Mesothelial cell of epicardium (in vitro differentiated cells): ENCODE measurements at regions not wholly inside any gene's neighbourhood (a gene's known extent, or its start where the extent isn't known, plus 50 kb on each side); places are given as distances from the start of the nearest gene placed in this dataset.

Experiments
- DNase-seq, 2 experiments: peaks; one replicate each; pipeline ENCODE4 v3.0.0; 2021; ENCODE audit warnings: low spot score in 2 of 2; ENCODE audit not compliant: unreplicated experiment in 2 of 2
- H3K27ac Mint-ChIP-seq: 2 replicates; pipeline ENCODE4 v1.8.0; 2021; ENCODE audit warnings: mixed read lengths
- H3K27me3 Mint-ChIP-seq: 2 replicates; pipeline ENCODE4 v1.8.0; 2021; ENCODE audit warnings: low read depth, mixed read lengths
- H3K36me3 Mint-ChIP-seq: 2 replicates; pipeline ENCODE4 v1.8.0; 2021; ENCODE audit warnings: mixed read lengths
- H3K4me1 Mint-ChIP-seq: 2 replicates; pipeline ENCODE4 v1.8.0; 2021; ENCODE audit warnings: mixed read lengths
- H3K4me3 Mint-ChIP-seq: 2 replicates; pipeline ENCODE4 v1.8.0; 2021; ENCODE audit warnings: mild to moderate bottlenecking, moderate library complexity, mixed read lengths
- H3K9me3 Mint-ChIP-seq: 2 replicates; pipeline ENCODE4 v1.8.0; 2021; ENCODE audit warnings: mixed read lengths
- TF ChIP-seq, protein P1 (sequence below): fragments of 200-600 bp; sonication (generic); IDR thresholded peaks from one replicate; pipeline ENCODE4 v1.5.0; 2021; ENCODE audit warnings: antibody characterized with exemption; ENCODE audit not compliant: unreplicated experiment

DNA sequence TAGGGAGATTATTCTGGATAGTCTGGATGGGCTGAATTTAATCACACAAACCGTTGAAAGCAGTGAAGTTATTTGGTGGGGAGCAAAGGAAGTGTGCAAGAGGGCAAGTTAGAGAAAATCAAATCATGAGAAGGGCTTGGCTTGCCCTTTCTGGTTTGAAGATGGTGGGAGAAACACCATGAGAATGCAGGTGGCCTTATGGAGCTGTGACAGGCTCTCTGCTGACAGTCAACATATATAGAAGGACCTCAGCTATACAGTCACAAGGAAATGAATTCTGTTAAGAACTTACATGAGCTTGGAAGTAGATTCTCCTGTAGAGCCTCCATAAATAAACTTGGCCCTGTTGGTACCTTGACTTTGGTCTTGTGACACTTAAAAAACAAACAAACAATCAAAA, 72.3 kb downstream of the GMNC start:
- no peak overlapping the region for H3K27ac Mint-ChIP-seq
- no peak overlapping the region for H3K4me3 Mint-ChIP-seq
- H3K4me1 Mint-ChIP-seq = no peaks in the 10 kb centered on the region
- H3K27me3 Mint-ChIP-seq = peaks cover 14% of the 10 kb centered on the region
- no peaks in the 10 kb centered on the region for H3K9me3 Mint-ChIP-seq
- TF ChIP-seq, protein P1, sequence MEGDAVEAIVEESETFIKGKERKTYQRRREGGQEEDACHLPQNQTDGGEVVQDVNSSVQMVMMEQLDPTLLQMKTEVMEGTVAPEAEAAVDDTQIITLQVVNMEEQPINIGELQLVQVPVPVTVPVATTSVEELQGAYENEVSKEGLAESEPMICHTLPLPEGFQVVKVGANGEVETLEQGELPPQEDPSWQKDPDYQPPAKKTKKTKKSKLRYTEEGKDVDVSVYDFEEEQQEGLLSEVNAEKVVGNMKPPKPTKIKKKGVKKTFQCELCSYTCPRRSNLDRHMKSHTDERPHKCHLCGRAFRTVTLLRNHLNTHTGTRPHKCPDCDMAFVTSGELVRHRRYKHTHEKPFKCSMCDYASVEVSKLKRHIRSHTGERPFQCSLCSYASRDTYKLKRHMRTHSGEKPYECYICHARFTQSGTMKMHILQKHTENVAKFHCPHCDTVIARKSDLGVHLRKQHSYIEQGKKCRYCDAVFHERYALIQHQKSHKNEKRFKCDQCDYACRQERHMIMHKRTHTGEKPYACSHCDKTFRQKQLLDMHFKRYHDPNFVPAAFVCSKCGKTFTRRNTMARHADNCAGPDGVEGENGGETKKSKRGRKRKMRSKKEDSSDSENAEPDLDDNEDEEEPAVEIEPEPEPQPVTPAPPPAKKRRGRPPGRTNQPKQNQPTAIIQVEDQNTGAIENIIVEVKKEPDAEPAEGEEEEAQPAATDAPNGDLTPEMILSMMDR = no peak
- no peak for DNase-seq
- H3K36me3 Mint-ChIP-seq = no peaks in the 10 kb centered on the region

DNA sequence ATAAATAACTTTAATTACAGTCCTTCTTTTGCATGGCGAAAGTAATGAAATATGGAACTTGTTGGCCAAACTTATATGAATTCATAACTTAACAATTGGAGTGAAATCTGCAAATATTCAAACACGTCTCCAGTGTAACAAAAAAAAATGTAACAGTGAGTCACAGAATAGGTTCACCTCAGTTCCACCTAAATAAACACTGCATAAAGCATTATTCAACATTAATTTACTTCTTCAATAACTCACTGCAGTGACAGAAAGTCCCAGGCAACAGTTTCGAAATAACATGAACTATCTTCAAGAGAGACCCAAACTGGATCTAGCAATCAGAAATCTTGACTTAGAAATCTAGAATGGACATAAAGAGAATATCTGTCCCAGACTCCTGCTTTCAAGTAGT, 75.6 kb downstream of the GMNC start:
- no peak for DNase-seq
- Mint-ChIP-seq H3K27ac (no peak overlapping the region), H3K9me3 (no peaks in the 10 kb centered on the region), H3K27me3 (peaks cover 8% of the 10 kb centered on the region), H3K36me3 (no peaks in the 10 kb centered on the region), H3K4me3 (no peak overlapping the region), H3K4me1 (peaks cover 6% of the 10 kb centered on the region)
- TF ChIP-seq, protein P1 = no peak

DNA sequence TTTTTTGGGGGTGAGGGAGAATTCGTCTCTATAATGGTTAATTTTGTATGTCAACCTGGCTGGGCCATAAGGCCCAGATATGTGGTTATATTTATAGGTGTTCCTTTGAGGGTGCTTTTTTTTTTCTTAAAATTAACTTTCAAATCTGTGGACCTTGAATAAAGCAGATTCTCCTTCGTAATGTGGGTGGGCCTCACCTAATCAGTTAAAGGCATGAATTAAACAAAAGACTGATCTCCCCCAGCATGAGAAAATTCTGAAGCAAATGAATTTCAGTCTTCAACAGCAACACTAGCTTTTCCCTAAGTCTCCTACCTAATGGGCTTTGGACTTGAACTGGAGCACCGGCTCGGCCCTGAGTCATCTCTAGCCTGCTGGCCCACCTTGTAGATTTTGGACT, 77.4 kb downstream of the GMNC start:
- Mint-ChIP-seq H3K27ac (no peak overlapping the region), H3K27me3 (peaks cover 6% of the 10 kb centered on the region), H3K4me3 (no peak overlapping the region), H3K9me3 (no peaks in the 10 kb centered on the region), H3K4me1 (peaks cover 6% of the 10 kb centered on the region), H3K36me3 (no peaks in the 10 kb centered on the region)
- TF ChIP-seq, protein P1 = no peak
- no peak for DNase-seq

DNA sequence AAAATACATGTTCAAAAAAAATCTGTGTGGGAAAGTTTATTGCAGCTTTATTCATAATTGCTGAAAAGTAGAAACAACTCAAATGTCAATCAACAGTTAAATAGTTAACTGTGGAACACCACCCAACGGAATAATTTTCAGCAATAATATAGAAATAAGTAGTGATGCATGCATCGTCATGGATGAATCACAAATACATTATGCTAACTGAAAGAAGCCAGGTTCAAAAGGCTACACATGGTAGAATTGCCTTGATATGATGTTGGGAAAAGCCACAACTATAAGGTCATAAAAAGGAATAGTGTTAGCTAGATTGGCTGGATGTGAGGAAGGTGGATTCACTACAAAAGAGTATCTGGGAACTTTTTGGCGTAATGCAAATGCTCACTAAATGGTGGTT, 82.0 kb downstream of the GMNC start:
- H3K4me3 Mint-ChIP-seq = no peak overlapping the region
- no peaks in the 10 kb centered on the region for H3K36me3 Mint-ChIP-seq
- TF ChIP-seq, protein P1 = no peak
- DNase-seq = no peak
- H3K27me3 Mint-ChIP-seq = no peaks in the 10 kb centered on the region
- no peak overlapping the region for H3K27ac Mint-ChIP-seq
- peaks cover 6% of the 10 kb centered on the region for H3K4me1 Mint-ChIP-seq
- no peaks in the 10 kb centered on the region for H3K9me3 Mint-ChIP-seq

DNA sequence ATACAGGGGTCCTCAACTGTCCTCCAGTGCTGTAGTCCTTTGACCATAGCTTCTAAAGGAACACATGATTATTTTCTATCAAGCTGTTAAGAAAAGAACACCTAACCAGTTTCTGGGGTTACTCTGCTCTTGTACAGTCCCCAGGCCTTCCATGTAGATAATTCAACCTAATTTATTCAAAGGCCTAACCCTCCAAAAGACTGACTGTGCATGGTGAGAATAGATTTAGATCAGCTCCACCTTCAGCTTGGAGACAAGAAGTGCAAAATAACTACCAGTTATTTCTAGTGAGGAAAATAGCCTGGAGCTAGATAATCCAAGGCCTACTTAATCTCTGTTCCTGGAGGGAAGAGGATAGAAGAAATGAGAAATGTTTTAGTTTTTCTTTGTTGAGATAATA, 87.9 kb downstream of the GMNC start:
- Mint-ChIP-seq H3K36me3 (peaks cover 4% of the 10 kb centered on the region), H3K27ac (no peak overlapping the region), H3K4me3 (no peak overlapping the region), H3K27me3 (no peaks in the 10 kb centered on the region), H3K9me3 (peaks cover 27% of the 10 kb centered on the region), H3K4me1 (no peaks in the 10 kb centered on the region)
- TF ChIP-seq, protein P1 = no peak
- DNase-seq = no peak

DNA sequence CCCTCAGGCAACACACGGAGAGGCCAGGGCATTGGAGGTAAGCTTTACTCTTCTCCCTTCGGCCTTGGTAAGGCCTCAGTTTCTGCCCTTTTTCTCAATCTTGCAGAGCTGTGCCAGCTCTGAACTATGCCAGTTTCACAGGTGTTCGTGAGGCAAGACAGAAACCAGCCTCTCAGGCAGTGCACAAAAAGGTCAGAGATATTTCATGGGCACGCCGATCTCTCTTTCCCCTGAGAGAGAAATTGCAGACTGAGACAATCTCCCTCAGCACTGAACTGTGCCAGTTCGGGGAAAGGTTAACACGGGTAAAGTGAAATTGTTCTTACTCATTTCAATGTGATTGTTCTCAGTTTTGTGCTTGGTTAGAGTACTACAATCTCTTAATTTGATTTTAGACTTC, 88.5 kb downstream of the GMNC start:
- Mint-ChIP-seq H3K27ac (no peak overlapping the region), H3K36me3 (peaks cover 4% of the 10 kb centered on the region), H3K4me1 (no peaks in the 10 kb centered on the region), H3K9me3 (peaks cover 31% of the 10 kb centered on the region), H3K27me3 (no peaks in the 10 kb centered on the region), H3K4me3 (no peak overlapping the region)
- DNase-seq = no peak
- TF ChIP-seq, protein P1 = no peak
